MM.1S (cell line): ENCODE measurements at regions not wholly inside any gene's neighbourhood (a gene's known extent, or its start where the extent isn't known, plus 50 kb on each side); places are given as distances from the start of the nearest gene placed in this dataset.

ENCODE experiments used
- DNase-seq: peaks from one replicate; pipeline ENCODE4 v3.0.0-alpha.2; 2015
- H2AFZ ChIP-seq: fragments of 300-600 bp; sonication (generic); 2 replicates; pipeline ENCODE4 v1.6.0; 2016; ENCODE audit warnings: antibody characterized with exemption, low read length
- H3F3A ChIP-seq: fragments of 300-600 bp; sonication (generic); 2 replicates; pipeline ENCODE4 v1.6.1; 2016; ENCODE audit warnings: mild to moderate bottlenecking, antibody characterized with exemption, low read length, moderate library complexity, mixed read lengths; ENCODE audit not compliant: insufficient read depth
- H3K27ac ChIP-seq: fragments of 300-600 bp; sonication (generic); 2 replicates; pipeline ENCODE4 v1.5.1; 2016; ENCODE audit warnings: mild to moderate bottlenecking, low read length
- H3K27me3 ChIP-seq: fragments of 300-600 bp; sonication (generic); replicated peaks from 2 replicates; pipeline ENCODE4 v1.6.0; 2016; ENCODE audit warnings: low read length; ENCODE audit not compliant: insufficient read depth
- H3K36me3 ChIP-seq: fragments of 300-600 bp; sonication (generic); replicated peaks from 2 replicates; pipeline ENCODE4 v1.6.1; 2016; ENCODE audit warnings: mild to moderate bottlenecking, low read length, mixed read lengths; ENCODE audit not compliant: insufficient read depth
- H3K4me1 ChIP-seq: fragments of 300-600 bp; sonication (generic); 2 replicates; pipeline ENCODE4 v1.6.1; 2016; ENCODE audit warnings: low read length, mixed read lengths
- H3K4me2 ChIP-seq: fragments of 300-600 bp; sonication (generic); 2 replicates; pipeline ENCODE4 v1.6.0; 2016; ENCODE audit warnings: low read depth, low read length
- H3K4me3 ChIP-seq: fragments of 300-600 bp; sonication (generic); 2 replicates; pipeline ENCODE4 v1.5.1; 2016; ENCODE audit warnings: low read length, mixed read lengths
- H3K79me2 ChIP-seq: fragments of 300-600 bp; sonication (generic); 2 replicates; pipeline ENCODE4 v1.6.1; 2016; ENCODE audit warnings: mixed run types, low read length, mixed read lengths
- H3K9ac ChIP-seq: fragments of 300-600 bp; sonication (generic); 2 replicates; pipeline ENCODE4 v1.6.1; 2016; ENCODE audit warnings: low read length, mixed read lengths
- H3K9me2 ChIP-seq: fragments of 300-600 bp; sonication (generic); replicated peaks from 2 replicates; pipeline ENCODE4 v1.6.1; 2016; ENCODE audit warnings: mild to moderate bottlenecking, low read length, mixed read lengths; ENCODE audit not compliant: insufficient read depth
- H3K9me3 ChIP-seq: fragments of 300-600 bp; sonication (generic); replicated peaks from 2 replicates; pipeline ENCODE4 v1.6.1; 2016; ENCODE audit warnings: mild to moderate bottlenecking, low read length, mixed read lengths; ENCODE audit not compliant: insufficient read depth
- H4K20me1 ChIP-seq: fragments of 300-600 bp; sonication (generic); 2 replicates; pipeline ENCODE4 v1.6.1; 2016; ENCODE audit warnings: mild to moderate bottlenecking, low read length, moderate library complexity, mixed read lengths; ENCODE audit not compliant: insufficient read depth
- CTCF ChIP-seq: fragments of 300-600 bp; sonication (generic); IDR thresholded peaks from 2 replicates; pipeline ENCODE4 v1.5.1; 2016; ENCODE audit warnings: antibody characterized with exemption, low read length, mixed read lengths
- EZH2 ChIP-seq: fragments of 300-600 bp; sonication (generic); optimal IDR thresholded peaks from 2 replicates; pipeline ENCODE3; 2017; ENCODE audit warnings: low read depth, mild to moderate bottlenecking, antibody characterized with exemption, low read length, mixed read lengths
- EZH2phosphoT487 ChIP-seq: fragments of 300-600 bp; sonication (generic); IDR thresholded peaks from 2 replicates; pipeline ENCODE4 v1.6.1; 2018; ENCODE audit warnings: antibody characterized with exemption, low read length

GRCh38 chr9:75810063-75810462 is 80.4 kb upstream of the PCSK5 start:
- H3K27ac ChIP-seq: no peak overlapping the region
- H3K9ac ChIP-seq: no peak overlapping the region
- H3K9me2 ChIP-seq: no peaks in the 10 kb centered on the region
- H3K4me3 ChIP-seq: no peak overlapping the region
- no peaks in the 10 kb centered on the region for H3K9me3 ChIP-seq
- no peak for DNase-seq
- no peak for TF ChIP-seq EZH2phosphoT487
- TF ChIP-seq CTCF: no peak
- TF ChIP-seq EZH2: no peak
- no peaks in the 10 kb centered on the region for H3K4me1 ChIP-seq
- H3K36me3 ChIP-seq: no peaks in the 10 kb centered on the region
- no peaks in the 10 kb centered on the region for H3K79me2 ChIP-seq
- H2AFZ ChIP-seq: no peak overlapping the region
- no peaks in the 10 kb centered on the region for H3F3A ChIP-seq
- H3K4me2 ChIP-seq: no peak overlapping the region
- H4K20me1 ChIP-seq: no peaks in the 10 kb centered on the region
- no peaks in the 10 kb centered on the region for H3K27me3 ChIP-seq

- no peak overlapping the region for H3K9ac ChIP-seq
- no peaks in the 10 kb centered on the region for H3K9me2 ChIP-seq
- no peaks in the 10 kb centered on the region for H3F3A ChIP-seq
- no peak overlapping the region for H2AFZ ChIP-seq
- H3K79me2 ChIP-seq: no peaks in the 10 kb centered on the region
- no peaks in the 10 kb centered on the region for H3K27me3 ChIP-seq
- no peaks in the 10 kb centered on the region for H4K20me1 ChIP-seq
- H3K4me2 ChIP-seq: no peak overlapping the region
- no peak for TF ChIP-seq EZH2
- TF ChIP-seq CTCF: no peak
- no peak for TF ChIP-seq EZH2phosphoT487
- no peak overlapping the region for H3K4me3 ChIP-seq
- H3K36me3 ChIP-seq: no peaks in the 10 kb centered on the region
- no peak for DNase-seq
- no peak overlapping the region for H3K27ac ChIP-seq
- H3K9me3 ChIP-seq: no peaks in the 10 kb centered on the region
- no peaks in the 10 kb centered on the region for H3K4me1 ChIP-seq
Measured at GRCh38 chr9:75811692-75812091, 78.8 kb upstream of the PCSK5 start.

DNA sequence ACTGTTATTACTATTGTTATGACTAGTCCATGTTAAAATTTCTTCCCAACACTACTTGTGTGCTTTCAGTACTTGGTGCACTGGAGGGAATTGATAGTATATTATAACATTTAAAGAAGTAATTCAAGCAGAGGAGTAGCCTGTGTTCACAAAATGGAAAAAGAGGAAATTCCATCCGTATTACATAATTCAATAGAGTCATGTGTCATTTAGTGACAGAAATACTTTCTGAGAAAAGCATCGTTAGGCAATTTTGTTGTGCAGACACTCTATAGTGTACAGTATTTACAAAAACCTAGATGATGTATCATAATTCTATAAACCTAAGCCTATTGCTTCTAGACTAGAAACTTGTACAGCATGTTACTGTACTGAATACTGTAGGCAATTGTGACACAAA is 78.3 kb upstream of the PCSK5 start:
- no peak overlapping the region for H3K27ac ChIP-seq
- H3K4me3 ChIP-seq: no peak overlapping the region
- H4K20me1 ChIP-seq: no peaks in the 10 kb centered on the region
- H3K9ac ChIP-seq: no peak overlapping the region
- no peaks in the 10 kb centered on the region for H3F3A ChIP-seq
- H3K36me3 ChIP-seq: no peaks in the 10 kb centered on the region
- no peaks in the 10 kb centered on the region for H3K9me2 ChIP-seq
- TF ChIP-seq CTCF (no peak), EZH2 (no peak), EZH2phosphoT487 (no peak)
- no peaks in the 10 kb centered on the region for H3K27me3 ChIP-seq
- no peak for DNase-seq
- no peak overlapping the region for H2AFZ ChIP-seq
- no peak overlapping the region for H3K4me2 ChIP-seq
- no peaks in the 10 kb centered on the region for H3K4me1 ChIP-seq
- H3K9me3 ChIP-seq: no peaks in the 10 kb centered on the region
- no peaks in the 10 kb centered on the region for H3K79me2 ChIP-seq
